ENCODE measurements at regions not wholly inside any gene's neighbourhood (a gene's known extent, or its start where the extent isn't known, plus 50 kb on each side); places are given as distances from the start of the nearest gene placed in this dataset.
"Not testable (repeated sequence)": the region's sequence is repeated elsewhere in the genome, so short reads cannot be mapped to it uniquely, and the experiment has no call there.

- no peak for DNase-seq
- intact Hi-C loops (cut with DNase I) = no loop called here
Observed at GRCh38 chr4:31791666-31792065, 1071.5 kb downstream of the PCDH7 start.

GRCh38 chr4:31793907-31794306 lies 1073.7 kb downstream of the PCDH7 start:
- no peak for DNase-seq

GRCh38 chr4:31797052-31797451 lies 1076.9 kb downstream of the PCDH7 start:
- DNase-seq = not testable (repeated sequence)

More at GRCh38 chr4:31793907-31794306, 1073.7 kb downstream of the PCDH7 start:
- intact Hi-C loops (cut with DNase I) = no loop called here

GRCh38 chr4:31803526-31804195 lies 1083.5 kb downstream of the PCDH7 start:
- intact Hi-C loops (cut with DNase I) = no loop called here
- DNase-seq = no peak

More at GRCh38 chr4:31797052-31797451, 1076.9 kb downstream of the PCDH7 start:
- intact Hi-C loops (cut with DNase I) = not testable (repeated sequence)

GRCh38 chr4:31807036-31807435 lies 1086.9 kb downstream of the PCDH7 start:
- intact Hi-C loops (cut with DNase I) = no loop called here
- no peak for DNase-seq

GRCh38 chr4:31844350-31844749 lies 1124.2 kb downstream of the PCDH7 start:
- no peak for DNase-seq
- intact Hi-C loops (cut with DNase I) = no loop called here

GRCh38 chr4:31851946-31852345 lies 1131.8 kb downstream of the PCDH7 start:
- intact Hi-C loops (cut with DNase I) = no loop called here
- no peak for DNase-seq

GRCh38 chr4:31877429-31877828 lies 1157.3 kb downstream of the PCDH7 start:
- no peak for DNase-seq
- intact Hi-C loops (cut with DNase I) = no loop called here

GRCh38 chr4:31880837-31881236 lies 1160.7 kb downstream of the PCDH7 start:
- DNase-seq; intact Hi-C loops (cut with DNase I): not testable (repeated sequence)

GRCh38 chr4:31896349-31896748 lies 1176.2 kb downstream of the PCDH7 start:
- intact Hi-C loops (cut with DNase I) = no loop called here
- no peak for DNase-seq

GRCh38 chr4:31905363-31905762 lies 1185.2 kb downstream of the PCDH7 start:
- DNase-seq = no peak
- intact Hi-C loops (cut with DNase I) = no loop called here

GRCh38 chr4:31908261-31908660 lies 1188.1 kb downstream of the PCDH7 start:
- intact Hi-C loops (cut with DNase I) = no loop called here
- DNase-seq = no peak

GRCh38 chr4:31917334-31917733 lies 1197.2 kb downstream of the PCDH7 start:
- no peak for DNase-seq

GRCh38 chr4:31918891-31919290 lies 1198.7 kb downstream of the PCDH7 start:
- DNase-seq = no peak
- intact Hi-C loops (cut with DNase I) = no loop called here

More at GRCh38 chr4:31917334-31917733, 1197.2 kb downstream of the PCDH7 start:
- intact Hi-C loops (cut with DNase I) = no loop called here

- no peak for DNase-seq
- intact Hi-C loops (cut with DNase I) = no loop called here
Observed at GRCh38 chr4:31923634-31924033, 1203.5 kb downstream of the PCDH7 start.

GRCh38 chr4:31929676-31930345 lies 1209.6 kb downstream of the PCDH7 start:
- DNase-seq = no peak
- intact Hi-C loops (cut with DNase I) = no loop called here

- intact Hi-C loops (cut with DNase I) = no loop called here
- no peak for DNase-seq
Observed at GRCh38 chr4:31946456-31946855, 1226.3 kb downstream of the PCDH7 start.

GRCh38 chr4:31947101-31947500 lies 1226.9 kb downstream of the PCDH7 start:
- no peak for DNase-seq
- intact Hi-C loops (cut with DNase I) = no loop called here

GRCh38 chr4:31949045-31949444 lies 1228.9 kb downstream of the PCDH7 start:
- intact Hi-C loops (cut with DNase I) = no loop called here
- DNase-seq = no peak

- DNase-seq = no peak
- intact Hi-C loops (cut with DNase I) = no loop called here
Observed at GRCh38 chr4:31955346-31955745, 1235.2 kb downstream of the PCDH7 start.

- intact Hi-C loops (cut with DNase I) = no loop called here
- no peak for DNase-seq
Observed at GRCh38 chr4:31959972-31960371, 1239.8 kb downstream of the PCDH7 start.

GRCh38 chr4:31964685-31965084 lies 1244.5 kb downstream of the PCDH7 start:
- intact Hi-C loops (cut with DNase I) = no loop called here
- DNase-seq = no peak
